SK-N-MC (cell line): ENCODE measurements at regions not wholly inside any gene's neighbourhood (a gene's known extent, or its start where the extent isn't known, plus 50 kb on each side); places are given as distances from the start of the nearest gene placed in this dataset.
"Not testable (repeated sequence)": the region's sequence is repeated elsewhere in the genome, so short reads cannot be mapped to it uniquely, and the experiment has no call there.

Source experiments
- DNase-seq: peaks from one replicate; pipeline ENCODE4 v3.0.0-alpha.2; 2011; ENCODE audit warnings: low read depth, low spot score
- H3K27ac ChIP-seq: fragments of 200-600 bp; sonication (generic); 2 replicates; pipeline ENCODE4 v1.5.1; 2016; ENCODE audit warnings: mixed run types
- H3K36me3 ChIP-seq: fragments of 200-600 bp; sonication (generic); 2 replicates; pipeline ENCODE4 v1.6.1; 2017; ENCODE audit warnings: antibody characterized with exemption, low read length, mixed read lengths; ENCODE audit not compliant: insufficient read depth
- H3K4me3 ChIP-seq: fragments of 200-600 bp; sonication (generic); 2 replicates; pipeline ENCODE4 v1.5.1; 2016
- H3K9ac ChIP-seq: fragments of 200-600 bp; sonication (generic); 2 replicates; pipeline ENCODE4 v1.8.0; 2017; ENCODE audit warnings: mixed run types, mixed read lengths; ENCODE audit not compliant: insufficient read length
- H3K9me3 ChIP-seq: fragments of 200-600 bp; sonication (generic); 2 replicates; pipeline ENCODE4 v1.6.1; 2017; ENCODE audit warnings: low read depth, mild to moderate bottlenecking, antibody characterized with exemption, low read length, moderate library complexity, mixed read lengths
- EZH2 ChIP-seq: fragments of 200-600 bp; sonication (generic); IDR thresholded peaks from one replicate; pipeline ENCODE4 v1.6.1; 2017; ENCODE audit warnings: antibody characterized with exemption
- FOXP2 ChIP-seq: optimal IDR thresholded peaks from 2 replicates; pipeline ENCODE3; 2011; ENCODE audit warnings: mild to moderate bottlenecking, moderate library complexity; ENCODE audit not compliant: insufficient read depth; ENCODE audit errors: extremely low read length, control extremely low read depth
- POLR2AphosphoS5 ChIP-seq: IDR thresholded peaks from 2 replicates; pipeline ENCODE4 v1.6.1; 2012; ENCODE audit warnings: mild to moderate bottlenecking, low read depth, low read length, borderline replicate concordance

- H3K4me3 ChIP-seq, result no peak overlapping the region
- no peak overlapping the region for H3K9ac ChIP-seq
- H3K9me3 ChIP-seq, result no peaks in the 10 kb centered on the region
- H3K27ac ChIP-seq, result no peak overlapping the region
- no peak for TF ChIP-seq POLR2AphosphoS5
- no peak for TF ChIP-seq EZH2
- TF ChIP-seq FOXP2, result no peak
- H3K36me3 ChIP-seq, result no peaks in the 10 kb centered on the region
- DNase-seq, result no peak
Measured at GRCh38 chr7:33792041-33792440, 113.3 kb upstream of the BMPER start.

- H3K27ac ChIP-seq, result no peak overlapping the region
- H3K9me3 ChIP-seq, result no peaks in the 10 kb centered on the region
- no peak overlapping the region for H3K4me3 ChIP-seq
- no peak for TF ChIP-seq EZH2
- no peak for TF ChIP-seq FOXP2
- TF ChIP-seq POLR2AphosphoS5, result no peak
- no peaks in the 10 kb centered on the region for H3K36me3 ChIP-seq
- DNase-seq, result no peak
- H3K9ac ChIP-seq, result no peak overlapping the region
Measured at GRCh38 chr7:33792547-33793105, 112.7 kb upstream of the BMPER start.

GRCh38 chr7:33793616-33794015 lies 111.7 kb upstream of the BMPER start:
- Histone ChIP-seq H3K27ac (no peak overlapping the region), H3K9ac (no peak overlapping the region), H3K9me3 (no peaks in the 10 kb centered on the region), H3K4me3 (no peak overlapping the region), H3K36me3 (no peaks in the 10 kb centered on the region)
- DNase-seq, result no peak
- TF ChIP-seq FOXP2 (no peak), EZH2 (no peak), POLR2AphosphoS5 (no peak)

- TF ChIP-seq EZH2, result no peak
- no peak for TF ChIP-seq POLR2AphosphoS5
- TF ChIP-seq FOXP2, result no peak
Measured at GRCh38 chr7:33794419-33794818, 110.9 kb upstream of the BMPER start.

GRCh38 chr7:33794959-33795358 lies 110.4 kb upstream of the BMPER start:
- no peak overlapping the region for H3K4me3 ChIP-seq
- H3K9me3 ChIP-seq, result no peaks in the 10 kb centered on the region
- TF ChIP-seq FOXP2 (no peak), POLR2AphosphoS5 (no peak), EZH2 (no peak)
- no peaks in the 10 kb centered on the region for H3K36me3 ChIP-seq
- DNase-seq, result no peak
- H3K9ac ChIP-seq, result no peak overlapping the region
- no peak overlapping the region for H3K27ac ChIP-seq

More at GRCh38 chr7:33794419-33794818, 110.9 kb upstream of the BMPER start:
- Histone ChIP-seq H3K9ac (no peak overlapping the region), H3K27ac (no peak overlapping the region), H3K4me3 (no peak overlapping the region), H3K36me3 (no peaks in the 10 kb centered on the region), H3K9me3 (no peaks in the 10 kb centered on the region)
- DNase-seq, result no peak

- DNase-seq, result no peak
- TF ChIP-seq POLR2AphosphoS5, result no peak
- no peak for TF ChIP-seq EZH2
- no peak for TF ChIP-seq FOXP2
- Histone ChIP-seq H3K27ac (no peak overlapping the region), H3K9me3 (no peaks in the 10 kb centered on the region), H3K9ac (no peak overlapping the region), H3K36me3 (no peaks in the 10 kb centered on the region), H3K4me3 (no peak overlapping the region)
Measured at GRCh38 chr7:33796538-33796937, 108.8 kb upstream of the BMPER start.

GRCh38 chr7:33797512-33797911 lies 107.8 kb upstream of the BMPER start:
- H3K27ac ChIP-seq, result not testable (repeated sequence)

GRCh38 chr7:33798686-33799325 lies 106.5 kb upstream of the BMPER start:
- Histone ChIP-seq H3K27ac (no peak overlapping the region), H3K4me3 (no peak overlapping the region), H3K9ac (no peak overlapping the region), H3K9me3 (no peaks in the 10 kb centered on the region), H3K36me3 (no peaks in the 10 kb centered on the region)
- TF ChIP-seq POLR2AphosphoS5 (no peak), FOXP2 (no peak), EZH2 (no peak)
- no peak for DNase-seq

More at GRCh38 chr7:33797512-33797911, 107.8 kb upstream of the BMPER start:
- not testable (repeated sequence) for H3K9ac ChIP-seq, H3K36me3 ChIP-seq, DNase-seq, H3K4me3 ChIP-seq, H3K9me3 ChIP-seq

- Histone ChIP-seq H3K4me3 (no peak overlapping the region), H3K9me3 (no peaks in the 10 kb centered on the region), H3K36me3 (no peaks in the 10 kb centered on the region), H3K27ac (no peak overlapping the region), H3K9ac (no peak overlapping the region)
- no peak for DNase-seq
- TF ChIP-seq FOXP2, result no peak
- no peak for TF ChIP-seq POLR2AphosphoS5
- TF ChIP-seq EZH2, result no peak
Measured at GRCh38 chr7:33799766-33800165, 105.6 kb upstream of the BMPER start.
